ENCODE measurements at regions not wholly inside any gene's neighbourhood (a gene's known extent, or its start where the extent isn't known, plus 50 kb on each side); places are given as distances from the start of the nearest gene placed in this dataset.

DNA sequence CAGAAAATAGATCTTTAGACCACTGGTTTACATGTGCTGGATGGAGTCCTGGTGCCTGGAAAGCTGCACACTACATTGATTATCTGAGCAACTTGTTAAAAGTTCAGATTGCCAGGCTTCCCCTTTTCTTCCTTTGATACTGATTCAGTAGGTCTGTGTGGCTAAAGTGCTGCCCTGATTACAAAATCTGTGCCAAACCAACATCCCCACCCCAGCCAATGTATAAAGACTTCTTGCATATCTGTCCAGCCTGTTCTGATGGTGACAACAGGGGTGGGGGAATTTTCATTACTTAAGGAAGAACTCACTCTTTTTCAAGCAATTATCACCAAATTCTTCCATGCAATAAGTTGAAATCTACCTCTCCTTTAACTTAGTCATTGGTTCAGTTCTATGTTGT is 135.5 kb downstream of the TNFSF18 start (continued):
- TF ChIP-seq, protein P1, sequence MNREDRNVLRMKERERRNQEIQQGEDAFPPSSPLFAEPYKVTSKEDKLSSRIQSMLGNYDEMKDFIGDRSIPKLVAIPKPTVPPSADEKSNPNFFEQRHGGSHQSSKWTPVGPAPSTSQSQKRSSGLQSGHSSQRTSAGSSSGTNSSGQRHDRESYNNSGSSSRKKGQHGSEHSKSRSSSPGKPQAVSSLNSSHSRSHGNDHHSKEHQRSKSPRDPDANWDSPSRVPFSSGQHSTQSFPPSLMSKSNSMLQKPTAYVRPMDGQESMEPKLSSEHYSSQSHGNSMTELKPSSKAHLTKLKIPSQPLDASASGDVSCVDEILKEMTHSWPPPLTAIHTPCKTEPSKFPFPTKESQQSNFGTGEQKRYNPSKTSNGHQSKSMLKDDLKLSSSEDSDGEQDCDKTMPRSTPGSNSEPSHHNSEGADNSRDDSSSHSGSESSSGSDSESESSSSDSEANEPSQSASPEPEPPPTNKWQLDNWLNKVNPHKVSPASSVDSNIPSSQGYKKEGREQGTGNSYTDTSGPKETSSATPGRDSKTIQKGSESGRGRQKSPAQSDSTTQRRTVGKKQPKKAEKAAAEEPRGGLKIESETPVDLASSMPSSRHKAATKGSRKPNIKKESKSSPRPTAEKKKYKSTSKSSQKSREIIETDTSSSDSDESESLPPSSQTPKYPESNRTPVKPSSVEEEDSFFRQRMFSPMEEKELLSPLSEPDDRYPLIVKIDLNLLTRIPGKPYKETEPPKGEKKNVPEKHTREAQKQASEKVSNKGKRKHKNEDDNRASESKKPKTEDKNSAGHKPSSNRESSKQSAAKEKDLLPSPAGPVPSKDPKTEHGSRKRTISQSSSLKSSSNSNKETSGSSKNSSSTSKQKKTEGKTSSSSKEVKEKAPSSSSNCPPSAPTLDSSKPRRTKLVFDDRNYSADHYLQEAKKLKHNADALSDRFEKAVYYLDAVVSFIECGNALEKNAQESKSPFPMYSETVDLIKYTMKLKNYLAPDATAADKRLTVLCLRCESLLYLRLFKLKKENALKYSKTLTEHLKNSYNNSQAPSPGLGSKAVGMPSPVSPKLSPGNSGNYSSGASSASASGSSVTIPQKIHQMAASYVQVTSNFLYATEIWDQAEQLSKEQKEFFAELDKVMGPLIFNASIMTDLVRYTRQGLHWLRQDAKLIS (CRISPR knock-in tag; IDR thresholded peaks at IDR 0.05; ENCODE audit: borderline replicate concordance), result no peak
- TF ChIP-seq CREB1 (CRISPR knock-in tag; IDR thresholded peaks at IDR 0.05), result no peak

DNA sequence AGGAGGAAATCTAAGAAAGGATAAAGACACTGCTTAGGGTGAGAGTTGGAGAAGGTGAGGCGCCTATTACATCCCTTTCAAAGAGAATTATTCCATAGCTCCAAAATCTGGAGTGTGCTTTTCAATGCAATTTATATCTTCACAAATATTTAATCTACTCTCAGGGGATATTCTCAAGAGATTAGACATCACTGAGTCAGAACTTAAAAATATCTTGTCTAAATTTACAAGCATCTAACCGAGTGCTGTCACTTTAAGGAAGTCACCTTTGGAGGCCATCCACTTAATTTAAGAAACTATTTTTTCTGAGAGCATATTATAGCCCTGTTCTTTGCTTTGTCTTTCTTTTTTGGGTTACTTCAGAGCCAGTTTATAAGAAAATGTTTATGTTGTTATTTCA is 134.6 kb downstream of the TNFSF18 start:
- POLR2A ChIA-PET, result no interaction called here
- CTCF ChIA-PET, result no interaction called here
- peaks cover 14% of the 10 kb centered on the region for H3K36me3 Mint-ChIP-seq
- ATAC-seq (no peak), DNase-seq (ENCODE audit: low spot score) (no peak)
- TF ChIP-seq OVOL2 (CRISPR knock-in tag; IDR thresholded peaks at IDR 0.05; ENCODE audit: borderline replicate concordance), result no peak
- TF ChIP-seq ZNF396 (CRISPR knock-in tag; IDR thresholded peaks at IDR 0.05; ENCODE audit: borderline replicate concordance), result no peak
- TF ChIP-seq ZBTB21 (CRISPR knock-in tag; IDR thresholded peaks at IDR 0.05; ENCODE audit: borderline replicate concordance), result no peak
- TF ChIP-seq, protein P2, sequence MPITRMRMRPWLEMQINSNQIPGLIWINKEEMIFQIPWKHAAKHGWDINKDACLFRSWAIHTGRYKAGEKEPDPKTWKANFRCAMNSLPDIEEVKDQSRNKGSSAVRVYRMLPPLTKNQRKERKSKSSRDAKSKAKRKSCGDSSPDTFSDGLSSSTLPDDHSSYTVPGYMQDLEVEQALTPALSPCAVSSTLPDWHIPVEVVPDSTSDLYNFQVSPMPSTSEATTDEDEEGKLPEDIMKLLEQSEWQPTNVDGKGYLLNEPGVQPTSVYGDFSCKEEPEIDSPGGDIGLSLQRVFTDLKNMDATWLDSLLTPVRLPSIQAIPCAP (CRISPR knock-in tag; IDR thresholded peaks at IDR 0.05), result no peak
- no peak for TF ChIP-seq SP1 (CRISPR knock-in tag; conservative IDR thresholded peaks at IDR 0.05)
- TF ChIP-seq, protein P3, sequence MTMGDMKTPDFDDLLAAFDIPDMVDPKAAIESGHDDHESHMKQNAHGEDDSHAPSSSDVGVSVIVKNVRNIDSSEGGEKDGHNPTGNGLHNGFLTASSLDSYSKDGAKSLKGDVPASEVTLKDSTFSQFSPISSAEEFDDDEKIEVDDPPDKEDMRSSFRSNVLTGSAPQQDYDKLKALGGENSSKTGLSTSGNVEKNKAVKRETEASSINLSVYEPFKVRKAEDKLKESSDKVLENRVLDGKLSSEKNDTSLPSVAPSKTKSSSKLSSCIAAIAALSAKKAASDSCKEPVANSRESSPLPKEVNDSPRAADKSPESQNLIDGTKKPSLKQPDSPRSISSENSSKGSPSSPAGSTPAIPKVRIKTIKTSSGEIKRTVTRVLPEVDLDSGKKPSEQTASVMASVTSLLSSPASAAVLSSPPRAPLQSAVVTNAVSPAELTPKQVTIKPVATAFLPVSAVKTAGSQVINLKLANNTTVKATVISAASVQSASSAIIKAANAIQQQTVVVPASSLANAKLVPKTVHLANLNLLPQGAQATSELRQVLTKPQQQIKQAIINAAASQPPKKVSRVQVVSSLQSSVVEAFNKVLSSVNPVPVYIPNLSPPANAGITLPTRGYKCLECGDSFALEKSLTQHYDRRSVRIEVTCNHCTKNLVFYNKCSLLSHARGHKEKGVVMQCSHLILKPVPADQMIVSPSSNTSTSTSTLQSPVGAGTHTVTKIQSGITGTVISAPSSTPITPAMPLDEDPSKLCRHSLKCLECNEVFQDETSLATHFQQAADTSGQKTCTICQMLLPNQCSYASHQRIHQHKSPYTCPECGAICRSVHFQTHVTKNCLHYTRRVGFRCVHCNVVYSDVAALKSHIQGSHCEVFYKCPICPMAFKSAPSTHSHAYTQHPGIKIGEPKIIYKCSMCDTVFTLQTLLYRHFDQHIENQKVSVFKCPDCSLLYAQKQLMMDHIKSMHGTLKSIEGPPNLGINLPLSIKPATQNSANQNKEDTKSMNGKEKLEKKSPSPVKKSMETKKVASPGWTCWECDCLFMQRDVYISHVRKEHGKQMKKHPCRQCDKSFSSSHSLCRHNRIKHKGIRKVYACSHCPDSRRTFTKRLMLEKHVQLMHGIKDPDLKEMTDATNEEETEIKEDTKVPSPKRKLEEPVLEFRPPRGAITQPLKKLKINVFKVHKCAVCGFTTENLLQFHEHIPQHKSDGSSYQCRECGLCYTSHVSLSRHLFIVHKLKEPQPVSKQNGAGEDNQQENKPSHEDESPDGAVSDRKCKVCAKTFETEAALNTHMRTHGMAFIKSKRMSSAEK (CRISPR knock-in tag; IDR thresholded peaks at IDR 0.05; ENCODE audit: borderline replicate concordance), result no peak
- TF ChIP-seq ZNF121 (CRISPR knock-in tag; IDR thresholded peaks at IDR 0.05), result no peak
- TF ChIP-seq ZNF232 (CRISPR knock-in tag; IDR thresholded peaks at IDR 0.05), result no peak
- TF ChIP-seq FOXP1 (CRISPR knock-in tag; IDR thresholded peaks at IDR 0.05; ENCODE audit: borderline replicate concordance), result no peak
- TF ChIP-seq SMAD3 (CRISPR knock-in tag; IDR thresholded peaks at IDR 0.05; ENCODE audit: borderline replicate concordance), result no peak
- TF ChIP-seq, protein P4, sequence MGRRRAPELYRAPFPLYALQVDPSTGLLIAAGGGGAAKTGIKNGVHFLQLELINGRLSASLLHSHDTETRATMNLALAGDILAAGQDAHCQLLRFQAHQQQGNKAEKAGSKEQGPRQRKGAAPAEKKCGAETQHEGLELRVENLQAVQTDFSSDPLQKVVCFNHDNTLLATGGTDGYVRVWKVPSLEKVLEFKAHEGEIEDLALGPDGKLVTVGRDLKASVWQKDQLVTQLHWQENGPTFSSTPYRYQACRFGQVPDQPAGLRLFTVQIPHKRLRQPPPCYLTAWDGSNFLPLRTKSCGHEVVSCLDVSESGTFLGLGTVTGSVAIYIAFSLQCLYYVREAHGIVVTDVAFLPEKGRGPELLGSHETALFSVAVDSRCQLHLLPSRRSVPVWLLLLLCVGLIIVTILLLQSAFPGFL (CRISPR knock-in tag; IDR thresholded peaks at IDR 0.05; ENCODE audit: borderline replicate concordance), result no peak
- no peak for TF ChIP-seq CREB1 (CRISPR knock-in tag; IDR thresholded peaks at IDR 0.05)
- TF ChIP-seq, protein P5, sequence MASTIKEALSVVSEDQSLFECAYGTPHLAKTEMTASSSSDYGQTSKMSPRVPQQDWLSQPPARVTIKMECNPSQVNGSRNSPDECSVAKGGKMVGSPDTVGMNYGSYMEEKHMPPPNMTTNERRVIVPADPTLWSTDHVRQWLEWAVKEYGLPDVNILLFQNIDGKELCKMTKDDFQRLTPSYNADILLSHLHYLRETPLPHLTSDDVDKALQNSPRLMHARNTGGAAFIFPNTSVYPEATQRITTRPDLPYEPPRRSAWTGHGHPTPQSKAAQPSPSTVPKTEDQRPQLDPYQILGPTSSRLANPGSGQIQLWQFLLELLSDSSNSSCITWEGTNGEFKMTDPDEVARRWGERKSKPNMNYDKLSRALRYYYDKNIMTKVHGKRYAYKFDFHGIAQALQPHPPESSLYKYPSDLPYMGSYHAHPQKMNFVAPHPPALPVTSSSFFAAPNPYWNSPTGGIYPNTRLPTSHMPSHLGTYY (CRISPR knock-in tag; IDR thresholded peaks at IDR 0.05), result no peak
- TF ChIP-seq, protein P6, sequence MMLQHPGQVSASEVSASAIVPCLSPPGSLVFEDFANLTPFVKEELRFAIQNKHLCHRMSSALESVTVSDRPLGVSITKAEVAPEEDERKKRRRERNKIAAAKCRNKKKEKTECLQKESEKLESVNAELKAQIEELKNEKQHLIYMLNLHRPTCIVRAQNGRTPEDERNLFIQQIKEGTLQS (CRISPR knock-in tag; conservative IDR thresholded peaks at IDR 0.05), result no peak
- TF ChIP-seq FOXK1 (CRISPR knock-in tag; IDR thresholded peaks at IDR 0.05), result no peak
- no peak for TF ChIP-seq NFYB (CRISPR knock-in tag; conservative IDR thresholded peaks at IDR 0.05; ENCODE audit: low read depth)
- no peak for TF ChIP-seq ZNF671 (CRISPR knock-in tag; IDR thresholded peaks at IDR 0.05)
- TF ChIP-seq JAZF1 (CRISPR knock-in tag; IDR thresholded peaks at IDR 0.05), result no peak
- H3K4me1 Mint-ChIP-seq, result 0 out of 2 replicates have a peak, but pooled peaks cover 2% of the 10 kb centered on the region
- no peaks in the 10 kb centered on the region; the same call in none of the 2 replicates for H3K27me3 Mint-ChIP-seq (ENCODE audit: low read depth)
- peaks cover 34% of the 10 kb centered on the region for H3K9me3 Mint-ChIP-seq
- H3K27ac Mint-ChIP-seq, result no peak overlapping the region
- no peak overlapping the region for H3K4me3 Mint-ChIP-seq
